Testis (tissue), 2 donors: ENCODE measurements at regions not wholly inside any gene's neighbourhood (a gene's known extent, or its start where the extent isn't known, plus 50 kb on each side); places are given as distances from the start of the nearest gene placed in this dataset.

Experiments used
- CTCF ChIP-seq, 3 experiments: fragments of 450-650 bp in 2 of 3; fragments of 200-600 bp in 1 of 3; sonication (generic) in 1 of 3; IDR thresholded peaks; one replicate each; pipeline ENCODE4 v1.5.1; 2016 to 2019; ENCODE audit warnings: antibody characterized with exemption in 3 of 3, mild to moderate bottlenecking in 2 of 3, moderate library complexity in 1 of 3
- POLR2A ChIP-seq: fragments of 450-650 bp; IDR thresholded peaks from one replicate; pipeline ENCODE4 v1.6.1; 2017; ENCODE audit warnings: antibody characterized with exemption, mild to moderate bottlenecking, moderate library complexity

DNA sequence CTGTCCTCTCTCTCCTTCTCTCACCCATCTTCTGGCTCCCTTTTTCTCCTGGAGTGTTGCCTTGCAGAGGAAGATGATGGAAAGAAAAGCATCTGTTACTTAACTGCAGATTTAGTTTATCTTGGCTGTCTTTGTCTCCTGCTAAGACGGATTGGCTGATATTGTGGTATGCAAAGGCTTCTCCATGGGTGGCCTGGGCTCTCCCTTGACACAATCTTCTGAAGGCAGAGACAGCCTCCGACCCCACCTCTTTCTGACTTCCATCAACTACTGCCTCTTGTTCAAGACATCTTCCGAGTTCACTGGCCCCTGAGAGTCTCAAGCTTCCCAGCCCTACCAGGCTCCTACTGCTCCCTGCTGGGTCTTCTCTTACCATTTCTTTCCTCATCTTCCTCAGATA is 403.7 kb downstream of the LRRC70 start:
- TF ChIP-seq CTCF (IDR thresholded peaks at IDR 0.05) (no peak), POLR2A (no peak)
